ENCODE measurements at regions not wholly inside any gene's neighbourhood (a gene's known extent, or its start where the extent isn't known, plus 50 kb on each side); places are given as distances from the start of the nearest gene placed in this dataset.
A peak's percentile ranks its signal among the peaks of the same experiment; 100 is the strongest.

DNA sequence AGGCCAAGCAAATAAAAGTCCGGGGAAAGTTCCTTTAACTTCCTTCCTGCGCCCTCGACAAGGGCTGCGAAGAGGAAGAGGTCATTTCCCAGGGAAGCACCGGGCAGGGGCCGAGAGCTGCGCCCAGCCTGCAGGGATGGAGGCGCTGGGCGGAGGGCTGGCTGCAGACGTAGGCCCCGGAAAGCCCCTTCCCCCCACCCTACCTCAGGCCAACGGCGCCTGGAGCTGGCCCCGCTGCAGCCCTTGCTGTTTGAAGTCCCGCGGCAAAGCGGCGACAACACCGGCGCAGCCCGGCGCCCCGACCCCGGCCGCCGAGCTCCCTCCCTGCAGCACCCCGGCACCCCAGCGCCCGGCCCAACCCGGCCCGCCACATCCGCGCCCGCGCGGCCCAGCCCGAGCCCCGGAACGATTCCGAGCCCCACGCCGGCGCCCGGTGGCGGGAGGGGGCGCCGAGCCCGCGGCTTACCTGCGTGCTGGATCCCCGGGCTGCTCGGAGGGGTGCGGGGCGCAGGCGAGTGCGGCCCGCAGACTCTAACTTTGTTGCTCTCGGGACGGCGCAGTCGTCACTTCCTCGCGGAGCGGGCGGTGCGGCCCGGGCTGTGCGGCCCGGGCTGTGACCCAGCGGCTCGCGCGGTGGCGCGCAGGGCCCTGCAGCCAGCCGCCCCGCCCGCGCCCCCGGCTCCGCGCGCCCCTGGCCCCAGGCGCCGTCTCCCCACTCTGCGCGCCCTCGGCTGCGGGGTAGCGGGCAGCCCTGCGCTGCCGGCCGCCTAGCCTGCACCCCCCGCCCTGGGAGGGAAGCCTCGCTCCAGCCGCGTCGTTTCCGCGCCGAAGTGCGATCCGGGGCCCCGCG lies 64.8 kb upstream of the PTGR2 start:
- TF ChIP-seq, protein P1, sequence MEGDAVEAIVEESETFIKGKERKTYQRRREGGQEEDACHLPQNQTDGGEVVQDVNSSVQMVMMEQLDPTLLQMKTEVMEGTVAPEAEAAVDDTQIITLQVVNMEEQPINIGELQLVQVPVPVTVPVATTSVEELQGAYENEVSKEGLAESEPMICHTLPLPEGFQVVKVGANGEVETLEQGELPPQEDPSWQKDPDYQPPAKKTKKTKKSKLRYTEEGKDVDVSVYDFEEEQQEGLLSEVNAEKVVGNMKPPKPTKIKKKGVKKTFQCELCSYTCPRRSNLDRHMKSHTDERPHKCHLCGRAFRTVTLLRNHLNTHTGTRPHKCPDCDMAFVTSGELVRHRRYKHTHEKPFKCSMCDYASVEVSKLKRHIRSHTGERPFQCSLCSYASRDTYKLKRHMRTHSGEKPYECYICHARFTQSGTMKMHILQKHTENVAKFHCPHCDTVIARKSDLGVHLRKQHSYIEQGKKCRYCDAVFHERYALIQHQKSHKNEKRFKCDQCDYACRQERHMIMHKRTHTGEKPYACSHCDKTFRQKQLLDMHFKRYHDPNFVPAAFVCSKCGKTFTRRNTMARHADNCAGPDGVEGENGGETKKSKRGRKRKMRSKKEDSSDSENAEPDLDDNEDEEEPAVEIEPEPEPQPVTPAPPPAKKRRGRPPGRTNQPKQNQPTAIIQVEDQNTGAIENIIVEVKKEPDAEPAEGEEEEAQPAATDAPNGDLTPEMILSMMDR (IDR thresholded peaks at IDR 0.05; ENCODE audit: control insufficient read depth, extremely low read depth, insufficient read depth) = no peak; the same call in 1 of the 2 replicates
- no peak for DNase-seq (ENCODE audit: low read depth)
- H3K4me3 ChIP-seq (ENCODE audit: low read depth, low read length) = peak overlapping the region; percentile 73

DNA sequence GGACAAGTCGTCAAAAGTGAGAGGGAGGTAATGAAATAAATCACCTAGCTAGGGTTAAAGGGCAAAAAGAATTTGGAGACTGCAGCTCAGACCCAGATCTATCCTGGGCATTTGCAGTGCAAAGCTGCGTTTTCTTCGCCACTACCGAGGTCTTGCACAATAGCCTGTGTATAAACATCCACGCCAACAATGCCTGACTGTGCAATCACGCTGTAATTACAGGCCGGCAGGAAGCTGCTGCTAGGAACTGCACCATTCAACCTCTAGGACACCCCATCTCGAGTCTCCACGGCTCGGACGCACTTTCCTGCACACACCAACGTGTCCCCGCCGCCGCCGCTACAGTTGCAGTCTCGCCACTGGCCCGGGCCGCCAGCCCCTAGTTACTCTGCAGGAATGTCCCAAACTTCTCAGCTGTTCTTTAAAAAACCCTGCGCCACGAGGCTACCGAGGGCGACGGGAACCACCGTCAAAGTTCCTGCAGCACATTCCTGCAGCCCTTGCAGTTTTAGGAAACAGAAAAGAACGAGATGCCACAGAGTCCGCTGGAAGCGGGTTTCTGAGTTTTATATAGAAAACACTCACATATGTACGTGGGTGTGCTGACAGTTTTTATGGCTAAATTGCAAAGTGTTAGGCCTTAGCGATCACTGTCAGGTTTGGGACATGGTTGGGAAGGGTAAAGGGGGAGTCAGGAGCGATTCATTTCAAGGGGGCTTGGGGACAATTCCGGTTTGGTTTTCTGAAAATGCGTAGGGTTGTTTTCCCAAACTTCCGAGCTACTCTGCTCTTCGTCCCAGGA lies 65.6 kb upstream of the PTGR2 start:
- DNase-seq (ENCODE audit: low read depth) = peak; percentile 65
- TF ChIP-seq, protein P1 (IDR thresholded peaks at IDR 0.05; ENCODE audit: control insufficient read depth, extremely low read depth, insufficient read depth) = no peak

DNA sequence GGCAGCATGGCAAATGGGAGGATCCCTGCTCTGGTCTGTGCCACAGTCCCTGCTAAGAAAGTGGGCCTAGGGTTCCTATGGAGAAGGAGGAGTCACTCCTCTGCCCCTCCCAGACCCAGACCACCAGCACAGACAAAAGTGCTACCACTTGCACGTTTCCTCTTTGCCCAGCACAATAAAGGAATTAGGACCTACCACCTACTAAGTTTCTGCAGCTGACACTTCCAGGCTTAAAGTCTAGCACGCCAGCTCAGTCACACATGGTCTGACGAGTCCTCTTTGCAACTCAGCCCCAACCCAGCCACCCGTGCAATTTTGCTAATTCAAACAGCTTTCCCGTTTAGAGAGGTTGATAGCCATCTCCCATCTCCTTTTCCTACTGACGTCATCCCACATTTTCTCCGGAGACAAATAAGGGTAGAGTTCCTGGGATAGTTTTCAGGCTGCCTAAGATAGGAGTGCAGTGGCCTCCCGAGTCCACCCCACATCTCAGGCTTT lies 66.2 kb upstream of the PTGR2 start:
- DNase-seq (ENCODE audit: low read depth) = no peak
- TF ChIP-seq, protein P1 (IDR thresholded peaks at IDR 0.05; ENCODE audit: control insufficient read depth, extremely low read depth, insufficient read depth) = no peak

More for the DNA sequence above, 65.6 kb upstream of the PTGR2 start:
- peak overlapping the region; percentile 73 for H3K4me3 ChIP-seq (ENCODE audit: low read depth, low read length)

DNA sequence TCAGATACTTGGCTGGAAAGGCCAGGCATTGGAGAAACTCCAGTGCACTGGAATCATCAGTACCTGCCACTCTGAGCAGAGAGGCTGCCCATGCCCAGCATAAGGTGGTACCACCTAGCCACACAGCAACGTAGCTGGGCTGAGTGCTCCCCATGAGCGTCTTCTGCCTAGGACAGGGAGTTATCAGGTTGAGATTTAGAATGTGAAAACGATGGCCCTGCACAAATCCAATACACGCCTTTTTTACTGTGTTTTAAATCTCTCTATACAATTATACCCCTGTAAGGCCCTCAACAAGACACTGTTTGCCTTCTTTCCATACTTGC lies 66.7 kb upstream of the PTGR2 start:
- no peak for DNase-seq (ENCODE audit: low read depth)
- TF ChIP-seq, protein P1 (IDR thresholded peaks at IDR 0.05; ENCODE audit: control insufficient read depth, extremely low read depth, insufficient read depth) = no peak
- peak overlapping the region; percentile 73 for H3K4me3 ChIP-seq (ENCODE audit: low read depth, low read length)

More for the DNA sequence above, 66.2 kb upstream of the PTGR2 start:
- peak overlapping the region; percentile 73 for H3K4me3 ChIP-seq (ENCODE audit: low read depth, low read length)

DNA sequence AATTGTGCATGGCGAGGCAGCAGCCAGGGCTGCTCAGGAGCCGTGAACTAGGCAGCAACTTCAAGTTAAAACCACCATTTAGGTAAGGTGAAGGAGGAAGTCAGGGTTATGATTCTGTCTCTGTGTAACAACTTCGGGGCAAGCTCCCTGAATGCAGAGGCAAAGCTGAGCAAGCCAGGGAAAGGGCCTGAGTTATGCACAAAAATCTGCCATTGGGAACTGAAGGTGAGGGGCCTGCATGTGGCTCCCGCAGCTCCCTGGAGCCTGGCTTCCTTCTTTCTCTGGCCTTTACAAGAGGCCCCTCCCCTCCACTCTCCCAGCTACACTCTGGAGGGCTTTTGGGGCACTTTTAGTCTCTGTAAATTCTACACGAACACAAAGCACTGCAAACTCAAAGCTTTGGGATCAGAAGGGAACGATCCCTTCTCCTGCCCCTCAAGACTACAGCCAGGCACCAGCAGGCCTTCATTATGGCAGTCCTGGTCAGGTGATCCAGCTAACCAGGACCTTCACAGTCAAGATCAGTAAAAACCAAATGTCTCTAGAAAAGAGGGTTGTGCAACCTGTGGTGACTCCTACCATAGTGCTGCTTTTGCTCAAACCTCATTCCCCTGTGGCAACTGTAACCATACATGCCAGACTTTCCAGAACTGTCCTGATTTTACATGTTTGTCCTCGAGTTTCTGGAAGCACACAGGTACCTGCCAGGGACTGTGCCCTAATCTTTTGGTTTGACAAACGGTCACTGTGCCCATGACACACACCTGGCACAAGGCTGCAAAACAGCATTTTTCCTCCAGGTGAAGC lies 67.2 kb upstream of the PTGR2 start:
- DNase-seq (ENCODE audit: low read depth) = no peak
- H3K4me3 ChIP-seq (ENCODE audit: low read depth, low read length) = peak overlapping the region; percentile 73; the same call in 1 of the 2 replicates
- TF ChIP-seq, protein P1 (IDR thresholded peaks at IDR 0.05; ENCODE audit: control insufficient read depth, extremely low read depth, insufficient read depth) = no peak

DNA sequence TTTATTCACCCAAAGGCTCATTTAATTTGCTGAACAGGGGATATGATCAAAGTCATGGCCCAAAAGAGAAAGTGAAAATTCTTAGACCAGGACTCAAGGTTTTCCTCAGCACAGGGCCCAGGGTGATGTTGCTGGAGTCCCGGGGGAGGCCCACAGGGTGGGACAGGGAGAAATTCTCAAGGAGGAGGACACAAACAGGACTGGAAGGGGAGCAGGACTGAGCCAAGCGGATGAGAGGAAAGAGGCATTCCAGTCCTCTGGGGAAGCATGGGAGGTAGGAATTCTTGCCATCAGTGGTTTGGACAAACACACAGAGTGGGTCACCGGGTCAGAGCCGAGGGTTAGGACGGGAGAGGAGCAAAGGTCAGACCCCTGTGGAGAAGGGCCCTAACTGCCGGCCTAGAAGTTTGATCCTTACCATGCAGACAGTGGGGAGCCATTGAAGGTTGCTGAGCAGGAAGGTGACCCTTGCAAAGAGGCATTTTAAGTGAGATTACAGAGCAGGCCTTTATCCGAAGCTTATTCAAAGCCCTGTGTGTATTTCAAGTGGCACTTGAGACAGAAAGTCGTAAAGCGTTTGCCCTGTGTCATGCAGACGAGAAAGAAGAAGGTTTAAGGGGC lies 68.4 kb upstream of the PTGR2 start:
- no peak overlapping the region for H3K4me3 ChIP-seq (ENCODE audit: low read depth, low read length)
- DNase-seq (ENCODE audit: low read depth) = no peak
- TF ChIP-seq, protein P1 (IDR thresholded peaks at IDR 0.05; ENCODE audit: control insufficient read depth, extremely low read depth, insufficient read depth) = no peak
